Ishikawa (cell line): ENCODE measurements at regions not wholly inside any gene's neighbourhood (a gene's known extent, or its start where the extent isn't known, plus 50 kb on each side); places are given as distances from the start of the nearest gene placed in this dataset.

Source experiments
- CEBPB ChIP-seq: IDR thresholded peaks from 2 replicates; pipeline ENCODE4 v1.6.1; 2012
- CREB1 ChIP-seq: IDR thresholded peaks from 2 replicates; pipeline ENCODE4 v1.6.1; 2012; ENCODE audit warnings: low read depth
- EGR1 ChIP-seq: IDR thresholded peaks from 2 replicates; pipeline ENCODE4 v1.6.1; 2012
- EP300 ChIP-seq: IDR thresholded peaks from 2 replicates; pipeline ENCODE4 v1.6.1; 2012; ENCODE audit warnings: borderline replicate concordance
- FOXM1 ChIP-seq: IDR thresholded peaks from 2 replicates; pipeline ENCODE4 v1.6.1; 2012; ENCODE audit warnings: low read depth, borderline replicate concordance
- MAX ChIP-seq: IDR thresholded peaks from 2 replicates; pipeline ENCODE4 v1.6.1; 2012
- NFIC ChIP-seq: IDR thresholded peaks from 2 replicates; pipeline ENCODE4 v1.6.1; 2012
- RAD21 ChIP-seq: IDR thresholded peaks from 2 replicates; pipeline ENCODE4 v1.6.1; 2012; ENCODE audit warnings: low read depth
- REST ChIP-seq: IDR thresholded peaks from 2 replicates; pipeline ENCODE4 v1.6.1; 2012; ENCODE audit warnings: low read depth, mild to moderate bottlenecking
- TAF1 ChIP-seq: IDR thresholded peaks from 2 replicates; pipeline ENCODE4 v1.6.1; 2012; ENCODE audit warnings: low read depth, mild to moderate bottlenecking
- TCF12 ChIP-seq: IDR thresholded peaks from 2 replicates; pipeline ENCODE4 v1.6.1; 2012; ENCODE audit warnings: low read depth
- TEAD4 ChIP-seq: IDR thresholded peaks from 2 replicates; pipeline ENCODE4 v1.6.1; 2012
- USF1 ChIP-seq: IDR thresholded peaks from 2 replicates; pipeline ENCODE4 v1.6.1; 2012
- YY1 ChIP-seq: IDR thresholded peaks from 2 replicates; pipeline ENCODE4 v1.6.1; 2012; ENCODE audit warnings: low read depth
- ZBTB7A ChIP-seq: IDR thresholded peaks from 2 replicates; pipeline ENCODE4 v1.6.1; 2012; ENCODE audit warnings: low read depth

- TF ChIP-seq USF1, result no peak
- no peak for TF ChIP-seq EP300
- TF ChIP-seq CREB1, result no peak
- no peak for TF ChIP-seq YY1
- no peak for TF ChIP-seq CEBPB
- no peak for TF ChIP-seq TAF1
- TF ChIP-seq NFIC, result no peak
- TF ChIP-seq TCF12, result no peak
- no peak for TF ChIP-seq REST
- TF ChIP-seq RAD21, result no peak
- TF ChIP-seq MAX, result no peak
- no peak for TF ChIP-seq EGR1
- no peak for TF ChIP-seq ZBTB7A
- TF ChIP-seq TEAD4, result no peak
- TF ChIP-seq FOXM1, result no peak
Observed at GRCh38 chr5:3075309-3075708, 323.8 kb upstream of the IRX2 start.

- TF ChIP-seq EGR1 (no peak), TEAD4 (no peak)
Observed at GRCh38 chr5:3068401-3068800, 316.9 kb upstream of the IRX2 start.

- TF ChIP-seq NFIC (no peak), TEAD4 (no peak), CEBPB (no peak), ZBTB7A (no peak), EP300 (no peak), TAF1 (no peak), EGR1 (no peak), TCF12 (no peak)
Observed at GRCh38 chr5:3060283-3060682, 308.8 kb upstream of the IRX2 start.

GRCh38 chr5:3059488-3059887 lies 308.0 kb upstream of the IRX2 start:
- TF ChIP-seq REST (no peak), CEBPB (no peak), TCF12 (no peak)

- TF ChIP-seq TCF12 (no peak), EGR1 (no peak), NFIC (no peak), CREB1 (no peak), EP300 (no peak), REST (no peak), CEBPB (no peak), ZBTB7A (no peak), YY1 (no peak), FOXM1 (no peak), MAX (no peak)
Observed at GRCh38 chr5:3058942-3059341, 307.5 kb upstream of the IRX2 start.

GRCh38 chr5:3056866-3057265 lies 305.4 kb upstream of the IRX2 start:
- TF ChIP-seq EGR1 (no peak), MAX (no peak), CEBPB (no peak), RAD21 (no peak), TAF1 (no peak), REST (no peak), CREB1 (no peak), ZBTB7A (no peak), USF1 (no peak), EP300 (no peak), YY1 (no peak), TEAD4 (no peak), NFIC (no peak), FOXM1 (no peak), TCF12 (no peak)
